IMR-90 (cell line): ENCODE measurements at regions not wholly inside any gene's neighbourhood (a gene's known extent, or its start where the extent isn't known, plus 50 kb on each side); places are given as distances from the start of the nearest gene placed in this dataset.

Source experiments
- ATAC-seq: fragments of 200-7000 bp; cut with Tn5 transposase; 2 replicates; pipeline ENCODE4 v1.9.1; 2020; ENCODE audit warnings: low read depth, mild to moderate bottlenecking, moderate library complexity
- BruUV-seq: library from RNA; stranded (reverse); fragments of 400-500 nt; replicated peaks from 2 replicates; lab custom pipeline; 2021; lab: Mats Ljungman, UMichigan
- CTCF ChIA-PET: fragments of 300-600 bp; formaldehyde crosslinking; extraction: SDS; loops from one replicate; lab custom pipeline; 2021; ENCODE audit warnings: antibody characterized with exemption; lab: Yijun Ruan, JAX
- POLR2A ChIA-PET: fragments of 300-600 bp; sonication (Branson Sonifier 250); formaldehyde crosslinking; loops from one replicate; lab custom pipeline; 2022; ENCODE audit warnings: antibody characterized with exemption; ENCODE audit not compliant: unreplicated experiment; lab: Charles Lee
- DNase-seq: peaks from one replicate; pipeline ENCODE4 v3.0.0; 2013
- H2AFZ ChIP-seq: replicated peaks from 2 replicates; pipeline ENCODE3; 2013; ENCODE audit warnings: low read length, mild to moderate bottlenecking; ENCODE audit not compliant: poor library complexity
- H2AK5ac ChIP-seq: 2 replicates; pipeline ENCODE4 v1.6.1; 2013; ENCODE audit warnings: low read depth, low read length, inconsistent platforms
- H2AK9ac ChIP-seq: replicated peaks from 2 replicates; pipeline ENCODE3; 2013; ENCODE audit warnings: mild to moderate bottlenecking, low read depth, low read length, moderate library complexity; ENCODE audit not compliant: poor library complexity
- H2BK120ac ChIP-seq: 2 replicates; pipeline ENCODE4 v1.6.1; 2013; ENCODE audit warnings: low read depth, low read length, inconsistent platforms
- H2BK15ac ChIP-seq: 3 replicates; pipeline ENCODE4 v1.6.1; 2013; ENCODE audit warnings: low read depth, low read length, inconsistent platforms
- H2BK20ac ChIP-seq: 2 replicates; pipeline ENCODE4 v1.6.1; 2013; ENCODE audit warnings: low read depth, mild to moderate bottlenecking, inconsistent platforms, low read length, moderate library complexity
- H2BK5ac ChIP-seq: 2 replicates; pipeline ENCODE4 v1.6.1; 2013; ENCODE audit warnings: mild to moderate bottlenecking, low read depth, low read length, inconsistent platforms; ENCODE audit not compliant: poor library complexity, severe bottlenecking
- H3K14ac ChIP-seq: replicated peaks from 2 replicates; pipeline ENCODE4 v1.6.1; 2013; ENCODE audit warnings: low read depth, low read length, inconsistent platforms
- H3K18ac ChIP-seq: 2 replicates; pipeline ENCODE4 v1.6.1; 2013; ENCODE audit warnings: low read depth, low read length, control low read depth
- H3K23ac ChIP-seq: 2 replicates; pipeline ENCODE4 v1.6.1; 2013; ENCODE audit warnings: low read depth, low read length, inconsistent platforms
- H3K27ac ChIP-seq: 2 replicates; pipeline ENCODE4 v1.5.1; 2013; ENCODE audit warnings: mild to moderate bottlenecking, control low read depth, low read length; ENCODE audit not compliant: insufficient read depth
- H3K27me3 ChIP-seq: 2 replicates; pipeline ENCODE4 v1.6.1; 2013; ENCODE audit warnings: low read length; ENCODE audit not compliant: control insufficient read depth, insufficient read depth
- H3K36me3 ChIP-seq: 2 replicates; pipeline ENCODE4 v1.6.1; 2013; ENCODE audit warnings: low read length, mixed read lengths; ENCODE audit not compliant: control insufficient read depth, insufficient read depth
- H3K4ac ChIP-seq: 2 replicates; pipeline ENCODE4 v1.6.1; 2013; ENCODE audit warnings: low read depth, low read length, inconsistent platforms
- H3K4me1 ChIP-seq: 2 replicates; pipeline ENCODE4 v1.6.1; 2013; ENCODE audit warnings: low read length, mixed read lengths; ENCODE audit not compliant: control insufficient read depth, insufficient read depth
- H3K4me2 ChIP-seq: 2 replicates; pipeline ENCODE4 v1.6.1; 2013; ENCODE audit warnings: low read depth, mild to moderate bottlenecking, control low read depth, low read length, moderate library complexity
- H3K4me3 ChIP-seq: 2 replicates; pipeline ENCODE4 v1.5.1; 2013; ENCODE audit warnings: low read depth, mild to moderate bottlenecking, control low read depth, low read length, moderate library complexity; ENCODE audit not compliant: insufficient read depth
- H3K56ac ChIP-seq: 2 replicates; pipeline ENCODE4 v1.6.1; 2013; ENCODE audit warnings: low read length, inconsistent platforms; ENCODE audit not compliant: insufficient read depth; ENCODE audit errors: extremely low read depth
- H3K79me1 ChIP-seq, 2 experiments: 2 replicates each; pipeline ENCODE4 v1.6.1; 2013; ENCODE audit warnings: low read length in 2 of 2, inconsistent platforms in 1 of 2, low read depth in 1 of 2
- H3K9ac ChIP-seq: 2 replicates; pipeline ENCODE4 v1.6.1; 2013; ENCODE audit warnings: low read depth, low read length, control low read depth
- H3K9me1 ChIP-seq: 2 replicates; pipeline ENCODE4 v1.6.1; 2013; ENCODE audit warnings: low read length, inconsistent platforms; ENCODE audit not compliant: insufficient read depth
- H3K9me3 ChIP-seq: 2 replicates; pipeline ENCODE4 v1.6.1; 2013; ENCODE audit warnings: low read length; ENCODE audit not compliant: control insufficient read depth, insufficient read depth
- H4K20me1 ChIP-seq: 2 replicates; pipeline ENCODE4 v1.6.1; 2013; ENCODE audit warnings: low read length, inconsistent platforms; ENCODE audit not compliant: insufficient read depth
- H4K5ac ChIP-seq: 2 replicates; pipeline ENCODE4 v1.6.1; 2013; ENCODE audit warnings: mild to moderate bottlenecking, low read depth, low read length, control low read depth
- H4K8ac ChIP-seq, 2 experiments: 2 replicates each; pipeline ENCODE4 v1.6.1; 2013; ENCODE audit warnings: low read depth in 2 of 2, low read length in 2 of 2, control low read depth in 1 of 2, inconsistent platforms in 1 of 2
- H4K91ac ChIP-seq: 2 replicates; pipeline ENCODE4 v1.6.1; 2013; ENCODE audit warnings: low read depth, low read length, inconsistent platforms; ENCODE audit not compliant: insufficient read depth
- BHLHE40 ChIP-seq: fragments of 150-350 bp; IDR thresholded peaks from 2 replicates; pipeline ENCODE4 v1.6.1; 2016; ENCODE audit warnings: mild to moderate bottlenecking, low read depth, low read length
- CEBPB ChIP-seq: IDR thresholded peaks from 2 replicates; pipeline ENCODE4 v1.6.1; 2012; ENCODE audit warnings: low read depth, low read length, improper control_type of control experiment
- CHD1 ChIP-seq: IDR thresholded peaks from 2 replicates; pipeline ENCODE4 v1.6.1; 2012; ENCODE audit warnings: low read depth, low read length, improper control_type of control experiment
- FOS ChIP-seq: fragments of 150-350 bp; IDR thresholded peaks from 2 replicates; pipeline ENCODE4 v1.6.1; 2016; ENCODE audit warnings: low read depth, low read length
- MAFK ChIP-seq: IDR thresholded peaks from 2 replicates; pipeline ENCODE4 v1.6.1; 2012; ENCODE audit warnings: low read depth, low read length, improper control_type of control experiment
- MAZ ChIP-seq: IDR thresholded peaks from 2 replicates; pipeline ENCODE4 v1.6.1; 2012; ENCODE audit warnings: low read depth, mild to moderate bottlenecking, low read length, improper control_type of control experiment, moderate library complexity, borderline replicate concordance
- MXI1 ChIP-seq: IDR thresholded peaks from 2 replicates; pipeline ENCODE4 v1.6.1; 2012; ENCODE audit warnings: low read depth, mild to moderate bottlenecking, low read length, moderate library complexity, borderline replicate concordance
- NFE2L2 ChIP-seq: fragments of 150-350 bp; IDR thresholded peaks from 2 replicates; pipeline ENCODE4 v1.6.1; 2016; ENCODE audit warnings: low read depth, mild to moderate bottlenecking, low read length
- POLR2A ChIP-seq: IDR thresholded peaks from 2 replicates; pipeline ENCODE4 v1.6.1; 2012; ENCODE audit warnings: mild to moderate bottlenecking, low read depth, low read length
- RAD21 ChIP-seq: IDR thresholded peaks from 2 replicates; pipeline ENCODE4 v1.6.1; 2012; ENCODE audit warnings: low read length, improper control_type of control experiment
- RCOR1 ChIP-seq: IDR thresholded peaks from 2 replicates; pipeline ENCODE4 v1.6.1; 2012; ENCODE audit warnings: mild to moderate bottlenecking, low read length, improper control_type of control experiment; ENCODE audit not compliant: insufficient replicate concordance
- RFX5 ChIP-seq: IDR thresholded peaks from 2 replicates; pipeline ENCODE4 v1.8.0; 2012; ENCODE audit warnings: low read depth, mild to moderate bottlenecking, low read length, moderate library complexity
- SMC3 ChIP-seq: fragments of 150-350 bp; IDR thresholded peaks from 2 replicates; pipeline ENCODE4 v1.6.1; 2016; ENCODE audit warnings: low read depth, mild to moderate bottlenecking, antibody characterized with exemption, low read length, moderate library complexity
- WGBS, 2 experiments: methylation state at CpG; one replicate each; pipeline versions ENCODE4 v1.1.5 to v1.1.7; 2013; ENCODE audit warnings: missing lambda C conversion rate in 2 of 2; ENCODE audit not compliant: insufficient read length in 1 of 2; ENCODE audit errors: extremely low coverage in 2 of 2; 5-methylcytosine and 5-hydroxymethylcytosine counted together
- dilution Hi-C: fragments of 300-500 bp; cut with HindIII; formaldehyde crosslinking; loops from one replicate; pipeline ENCODE4 v1.14.3; 2018; ENCODE audit warnings: low sequenced_read_pairs; ENCODE audit not compliant: unreplicated experiment
- in situ Hi-C: fragments of 300-500 bp; cut with MboI; formaldehyde crosslinking; loops from 3 replicates; pipeline ENCODE4 v1.14.3; 2019; ENCODE audit warnings: low sequenced_read_pairs, inconsistent platforms, mixed read lengths
- intact Hi-C: fragments of 100-400 bp; cut with micrococcal nuclease; formaldehyde crosslinking; loops from 2 replicates; pipeline ENCODE4 v1.10.0; 2022
- TF ChIP-seq, protein P1 (sequence below): conservative IDR thresholded peaks from 2 replicates; pipeline ENCODE4 v1.5.1; 2012; ENCODE audit warnings: mild to moderate bottlenecking, low read depth, low read length, improper control_type of control experiment
- TF ChIP-seq, protein P2 (sequence below): fragments of 150-350 bp; IDR thresholded peaks from 2 replicates; pipeline ENCODE4 v1.6.1; 2016; ENCODE audit warnings: low read depth, mild to moderate bottlenecking, low read length, moderate library complexity, borderline replicate concordance
- TF ChIP-seq, protein P3 (sequence below): fragments of 150-350 bp; IDR thresholded peaks from 2 replicates; pipeline ENCODE4 v1.6.1; 2017; ENCODE audit warnings: mild to moderate bottlenecking, antibody characterized with exemption, low read length, low read depth

DNA sequence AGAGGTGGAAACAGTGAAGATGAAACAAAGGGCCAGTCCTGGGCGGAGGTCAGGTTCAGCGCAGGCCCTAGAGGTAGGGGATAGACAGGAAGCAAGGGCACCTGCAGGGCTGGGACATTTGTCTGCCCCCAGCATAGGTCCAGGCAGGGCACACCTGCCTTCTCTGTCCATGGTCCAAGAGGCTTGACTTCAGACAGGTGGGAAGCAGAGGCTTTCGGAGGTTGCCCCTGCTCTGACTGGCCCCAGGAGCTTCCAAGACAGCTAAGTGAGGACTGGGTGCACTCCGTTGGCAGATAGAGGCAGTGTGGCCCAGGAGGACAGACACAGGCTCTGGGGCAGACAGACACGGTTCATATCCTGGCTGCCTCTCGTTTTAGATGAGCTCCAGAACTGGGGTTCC is 71.6 kb upstream of the GRB10 start:
- Histone ChIP-seq H3K23ac (no peak overlapping the region), H4K8ac (no peak overlapping the region), H3K4me1 (no peaks in the 10 kb centered on the region), H3K36me3 (no peaks in the 10 kb centered on the region), H3K56ac (no peak overlapping the region), H3K4me3 (no peak overlapping the region), H4K5ac (no peak overlapping the region), H3K9ac (no peak overlapping the region), H2AK5ac (no peak overlapping the region), H3K27me3 (peaks cover 65% of the 10 kb centered on the region), H2BK120ac (no peak overlapping the region), H3K27ac (no peak overlapping the region), H2BK20ac (no peak overlapping the region), H2BK5ac (no peak overlapping the region), H3K18ac (no peak overlapping the region), H4K91ac (no peak overlapping the region), H2AK9ac (no peak overlapping the region), H3K79me1 (no peaks in the 10 kb centered on the region), H3K4me2 (no peak overlapping the region), H3K4ac (no peak overlapping the region), H2AFZ (peak overlapping the region; percentile 49), H3K9me3 (no peaks in the 10 kb centered on the region), H2BK15ac (no peak overlapping the region), H4K20me1 (no peaks in the 10 kb centered on the region), H3K14ac (no peak overlapping the region), H3K9me1 (no peaks in the 10 kb centered on the region)
- CTCF ChIA-PET, result no interaction called here
- no CpG with 5 or more reads among the region's 6 CpGs for WGBS, 2 experiments
- POLR2A ChIA-PET, result no interaction called here
- TF ChIP-seq RFX5 (no peak), BHLHE40 (no peak), FOS (no peak), CEBPB (no peak), MAZ (no peak), MAFK (no peak), SMC3 (no peak), NFE2L2 (no peak), MXI1 (no peak), RCOR1 (no peak), POLR2A (no peak), RAD21 (no peak), CHD1 (no peak)
- TF ChIP-seq, protein P1, sequence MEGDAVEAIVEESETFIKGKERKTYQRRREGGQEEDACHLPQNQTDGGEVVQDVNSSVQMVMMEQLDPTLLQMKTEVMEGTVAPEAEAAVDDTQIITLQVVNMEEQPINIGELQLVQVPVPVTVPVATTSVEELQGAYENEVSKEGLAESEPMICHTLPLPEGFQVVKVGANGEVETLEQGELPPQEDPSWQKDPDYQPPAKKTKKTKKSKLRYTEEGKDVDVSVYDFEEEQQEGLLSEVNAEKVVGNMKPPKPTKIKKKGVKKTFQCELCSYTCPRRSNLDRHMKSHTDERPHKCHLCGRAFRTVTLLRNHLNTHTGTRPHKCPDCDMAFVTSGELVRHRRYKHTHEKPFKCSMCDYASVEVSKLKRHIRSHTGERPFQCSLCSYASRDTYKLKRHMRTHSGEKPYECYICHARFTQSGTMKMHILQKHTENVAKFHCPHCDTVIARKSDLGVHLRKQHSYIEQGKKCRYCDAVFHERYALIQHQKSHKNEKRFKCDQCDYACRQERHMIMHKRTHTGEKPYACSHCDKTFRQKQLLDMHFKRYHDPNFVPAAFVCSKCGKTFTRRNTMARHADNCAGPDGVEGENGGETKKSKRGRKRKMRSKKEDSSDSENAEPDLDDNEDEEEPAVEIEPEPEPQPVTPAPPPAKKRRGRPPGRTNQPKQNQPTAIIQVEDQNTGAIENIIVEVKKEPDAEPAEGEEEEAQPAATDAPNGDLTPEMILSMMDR, result no peak
- TF ChIP-seq, protein P2, sequence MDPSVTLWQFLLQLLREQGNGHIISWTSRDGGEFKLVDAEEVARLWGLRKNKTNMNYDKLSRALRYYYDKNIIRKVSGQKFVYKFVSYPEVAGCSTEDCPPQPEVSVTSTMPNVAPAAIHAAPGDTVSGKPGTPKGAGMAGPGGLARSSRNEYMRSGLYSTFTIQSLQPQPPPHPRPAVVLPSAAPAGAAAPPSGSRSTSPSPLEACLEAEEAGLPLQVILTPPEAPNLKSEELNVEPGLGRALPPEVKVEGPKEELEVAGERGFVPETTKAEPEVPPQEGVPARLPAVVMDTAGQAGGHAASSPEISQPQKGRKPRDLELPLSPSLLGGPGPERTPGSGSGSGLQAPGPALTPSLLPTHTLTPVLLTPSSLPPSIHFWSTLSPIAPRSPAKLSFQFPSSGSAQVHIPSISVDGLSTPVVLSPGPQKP, result no peak
- TF ChIP-seq, protein P3, sequence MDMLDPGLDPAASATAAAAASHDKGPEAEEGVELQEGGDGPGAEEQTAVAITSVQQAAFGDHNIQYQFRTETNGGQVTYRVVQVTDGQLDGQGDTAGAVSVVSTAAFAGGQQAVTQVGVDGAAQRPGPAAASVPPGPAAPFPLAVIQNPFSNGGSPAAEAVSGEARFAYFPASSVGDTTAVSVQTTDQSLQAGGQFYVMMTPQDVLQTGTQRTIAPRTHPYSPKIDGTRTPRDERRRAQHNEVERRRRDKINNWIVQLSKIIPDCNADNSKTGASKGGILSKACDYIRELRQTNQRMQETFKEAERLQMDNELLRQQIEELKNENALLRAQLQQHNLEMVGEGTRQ, result no peak
- intact Hi-C loops, result no loop called here
- BruUV-seq, result no TSS peak
- in situ Hi-C loops, result no loop called here
- dilution Hi-C loops, result no loop called here
- no peak for DNase-seq
- no peak for ATAC-seq
